ENCODE measurements at regions not wholly inside any gene's neighbourhood (a gene's known extent, or its start where the extent isn't known, plus 50 kb on each side); places are given as distances from the start of the nearest gene placed in this dataset.

GRCh38 chr3:150179330-150179729, 208.6 kb upstream of the PFN2 start:
- TF ChIP-seq CTCF (conservative IDR thresholded peaks at IDR 0.05; ENCODE audit: low read depth, low read length) (no peak), MAZ (IDR thresholded peaks at IDR 0.05; ENCODE audit: borderline replicate concordance, low read depth, low read length) (no peak), POLR2A (IDR thresholded peaks at IDR 0.05; ENCODE audit: low read depth, low read length) (no peak), USF2 (IDR thresholded peaks at IDR 0.05; ENCODE audit: low read depth, low read length) (no peak), SMC3 (IDR thresholded peaks at IDR 0.05; ENCODE audit: low read depth, low read length) (no peak), NFE2L2 (IDR thresholded peaks at IDR 0.05; ENCODE audit: low read depth, low read length) (no peak), MAFK (IDR thresholded peaks at IDR 0.05; ENCODE audit: low read depth, low read length) (no peak)
- TF ChIP-seq, protein P1, sequence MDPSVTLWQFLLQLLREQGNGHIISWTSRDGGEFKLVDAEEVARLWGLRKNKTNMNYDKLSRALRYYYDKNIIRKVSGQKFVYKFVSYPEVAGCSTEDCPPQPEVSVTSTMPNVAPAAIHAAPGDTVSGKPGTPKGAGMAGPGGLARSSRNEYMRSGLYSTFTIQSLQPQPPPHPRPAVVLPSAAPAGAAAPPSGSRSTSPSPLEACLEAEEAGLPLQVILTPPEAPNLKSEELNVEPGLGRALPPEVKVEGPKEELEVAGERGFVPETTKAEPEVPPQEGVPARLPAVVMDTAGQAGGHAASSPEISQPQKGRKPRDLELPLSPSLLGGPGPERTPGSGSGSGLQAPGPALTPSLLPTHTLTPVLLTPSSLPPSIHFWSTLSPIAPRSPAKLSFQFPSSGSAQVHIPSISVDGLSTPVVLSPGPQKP (IDR thresholded peaks at IDR 0.05; ENCODE audit: borderline replicate concordance, low read depth, low read length) = no peak

Data from IMR-90 (cell line).